ENCODE measurements at regions not wholly inside any gene's neighbourhood (a gene's known extent, or its start where the extent isn't known, plus 50 kb on each side); places are given as distances from the start of the nearest gene placed in this dataset.
"Not testable (repeated sequence)": the region's sequence is repeated elsewhere in the genome, so short reads cannot be mapped to it uniquely, and the experiment has no call there.

- H3K9me3 ChIP-seq (ENCODE audit: control insufficient read depth, low read length); H3K4me1 ChIP-seq (ENCODE audit: control insufficient read depth, insufficient read depth, low read length); H3K4me3 ChIP-seq (ENCODE audit: insufficient read depth, low read depth, low read length); H3K27me3 ChIP-seq (ENCODE audit: control insufficient read depth, insufficient read depth, low read length, poor library complexity, severe bottlenecking); H3K36me3 ChIP-seq (ENCODE audit: control insufficient read depth, insufficient read depth, low read length); H3K27ac ChIP-seq (ENCODE audit: insufficient read depth, low read depth, low read length, poor library complexity, severe bottlenecking): not testable (repeated sequence)
- whole genome bisulfite sequencing, 2 experiments, result 83 to 100% methylated on average over 1 of the region's 2 CpGs
Measured at GRCh38 chr12:9474197-9474596, 133.5 kb downstream of the KLRB1 start.

DNA sequence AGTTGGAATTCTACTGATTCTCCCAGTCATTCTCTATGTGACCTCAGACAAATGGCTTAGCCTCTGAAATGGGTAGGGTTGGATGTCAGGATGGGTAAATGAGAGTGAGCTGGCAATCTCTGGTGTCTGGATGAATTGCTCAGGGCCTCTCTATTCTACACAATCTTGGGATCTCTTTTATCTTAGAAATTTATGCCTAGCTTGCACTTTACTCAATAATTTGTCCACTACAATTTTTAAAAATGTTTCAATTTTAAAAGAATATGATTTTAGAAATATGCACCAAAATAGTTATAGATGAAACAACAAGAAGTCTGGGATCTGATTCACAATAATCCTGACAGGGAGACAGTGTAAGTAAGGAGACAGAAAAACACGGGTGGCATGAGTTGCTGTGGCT is 134.1 kb downstream of the KLRB1 start:
- H3K36me3 ChIP-seq (ENCODE audit: control insufficient read depth, insufficient read depth, low read length); H3K4me1 ChIP-seq (ENCODE audit: control insufficient read depth, insufficient read depth, low read length); H3K9me3 ChIP-seq (ENCODE audit: control insufficient read depth, low read length); H3K4me3 ChIP-seq (ENCODE audit: insufficient read depth, low read depth, low read length); H3K27me3 ChIP-seq (ENCODE audit: control insufficient read depth, insufficient read depth, low read length, poor library complexity, severe bottlenecking); H3K27ac ChIP-seq (ENCODE audit: insufficient read depth, low read depth, low read length, poor library complexity, severe bottlenecking): not testable (repeated sequence)
- WGBS, 2 experiments, result 100% methylated on average over 1 of the region's 1 CpG

- H3K9me3 ChIP-seq (ENCODE audit: control insufficient read depth, low read length); H3K4me1 ChIP-seq (ENCODE audit: control insufficient read depth, insufficient read depth, low read length); H3K27me3 ChIP-seq (ENCODE audit: control insufficient read depth, insufficient read depth, low read length, poor library complexity, severe bottlenecking); H3K36me3 ChIP-seq (ENCODE audit: control insufficient read depth, insufficient read depth, low read length); H3K4me3 ChIP-seq (ENCODE audit: insufficient read depth, low read depth, low read length); H3K27ac ChIP-seq (ENCODE audit: insufficient read depth, low read depth, low read length, poor library complexity, severe bottlenecking): not testable (repeated sequence)
- WGBS, 2 experiments, result 90 to 91% methylated on average over 6 to 7 of the region's 8 CpGs
Measured at GRCh38 chr12:9471501-9471900, 136.2 kb downstream of the KLRB1 start.

GRCh38 chr12:9470367-9470766 is 137.3 kb downstream of the KLRB1 start:
- H3K36me3 ChIP-seq (ENCODE audit: control insufficient read depth, insufficient read depth, low read length); H3K27ac ChIP-seq (ENCODE audit: insufficient read depth, low read depth, low read length, poor library complexity, severe bottlenecking); H3K27me3 ChIP-seq (ENCODE audit: control insufficient read depth, insufficient read depth, low read length, poor library complexity, severe bottlenecking); H3K4me3 ChIP-seq (ENCODE audit: insufficient read depth, low read depth, low read length); H3K4me1 ChIP-seq (ENCODE audit: control insufficient read depth, insufficient read depth, low read length); H3K9me3 ChIP-seq (ENCODE audit: control insufficient read depth, low read length): not testable (repeated sequence)
- WGBS, 2 experiments, result 89 to 92% methylated on average over 1 of the region's 1 CpG

- not testable (repeated sequence) for H3K9me3 ChIP-seq (ENCODE audit: control insufficient read depth, low read length); H3K4me1 ChIP-seq (ENCODE audit: control insufficient read depth, insufficient read depth, low read length); H3K27me3 ChIP-seq (ENCODE audit: control insufficient read depth, insufficient read depth, low read length, poor library complexity, severe bottlenecking); H3K4me3 ChIP-seq (ENCODE audit: insufficient read depth, low read depth, low read length); H3K36me3 ChIP-seq (ENCODE audit: control insufficient read depth, insufficient read depth, low read length); H3K27ac ChIP-seq (ENCODE audit: insufficient read depth, low read depth, low read length, poor library complexity, severe bottlenecking)
- WGBS, 2 experiments, result 87 to 90% methylated on average over 1 of the region's 1 CpG
Measured at GRCh38 chr12:9469956-9470355, 137.8 kb downstream of the KLRB1 start.

DNA sequence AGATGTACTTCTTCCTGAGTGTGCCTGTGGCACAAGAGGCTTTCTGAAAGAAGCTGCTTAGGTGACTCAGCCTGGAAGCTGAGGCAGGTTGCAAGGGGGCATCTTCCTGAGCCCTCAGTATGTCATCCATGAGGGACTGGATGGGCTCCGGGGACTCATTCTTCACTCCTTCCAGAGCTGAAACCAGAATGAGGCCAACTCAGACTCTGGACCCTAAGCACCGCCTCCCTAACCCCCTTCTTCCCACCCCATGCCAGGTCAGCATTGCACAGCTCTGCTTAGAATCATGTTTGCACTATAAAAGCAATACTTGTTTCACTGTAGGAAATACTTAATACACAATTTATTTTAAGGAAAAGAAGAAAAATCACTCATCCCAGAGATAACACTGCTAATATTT is 138.3 kb downstream of the KLRB1 start:
- not testable (repeated sequence) for H3K27ac ChIP-seq (ENCODE audit: insufficient read depth, low read depth, low read length, poor library complexity, severe bottlenecking)
- 86 to 96% methylated on average over 2 of the region's 2 CpGs for WGBS, 2 experiments

DNA sequence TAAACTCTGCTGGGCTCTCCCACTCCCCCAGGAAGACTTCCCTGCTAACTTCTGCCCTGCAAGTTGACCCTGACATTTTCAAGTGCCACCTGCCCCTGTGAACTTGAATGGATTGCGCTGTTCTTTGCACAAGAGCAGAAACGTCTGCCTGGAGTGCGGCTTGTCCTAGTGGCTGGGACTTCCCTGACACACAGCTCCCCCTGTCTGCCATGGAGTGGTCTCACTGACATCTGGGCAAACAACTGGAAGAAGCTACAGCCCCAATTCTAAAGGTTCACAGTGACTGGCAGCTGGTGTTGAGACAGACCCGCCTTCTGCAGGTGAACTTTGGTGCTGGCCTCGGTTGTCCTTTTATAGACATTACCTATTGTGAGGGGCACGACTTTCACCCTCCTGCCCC is 138.7 kb downstream of the KLRB1 start:
- H3K4me1 ChIP-seq (ENCODE audit: control insufficient read depth, insufficient read depth, low read length); H3K36me3 ChIP-seq (ENCODE audit: control insufficient read depth, insufficient read depth, low read length); H3K9me3 ChIP-seq (ENCODE audit: control insufficient read depth, low read length); H3K27me3 ChIP-seq (ENCODE audit: control insufficient read depth, insufficient read depth, low read length, poor library complexity, severe bottlenecking); H3K4me3 ChIP-seq (ENCODE audit: insufficient read depth, low read depth, low read length); H3K27ac ChIP-seq (ENCODE audit: insufficient read depth, low read depth, low read length, poor library complexity, severe bottlenecking): not testable (repeated sequence)
- WGBS, 2 experiments, result 47 to 48% methylated on average over 5 of the region's 6 CpGs

More for the DNA sequence above, 138.3 kb downstream of the KLRB1 start:
- not testable (repeated sequence) for H3K9me3 ChIP-seq (ENCODE audit: control insufficient read depth, low read length); H3K4me3 ChIP-seq (ENCODE audit: insufficient read depth, low read depth, low read length); H3K36me3 ChIP-seq (ENCODE audit: control insufficient read depth, insufficient read depth, low read length); H3K4me1 ChIP-seq (ENCODE audit: control insufficient read depth, insufficient read depth, low read length); H3K27me3 ChIP-seq (ENCODE audit: control insufficient read depth, insufficient read depth, low read length, poor library complexity, severe bottlenecking)

DNA sequence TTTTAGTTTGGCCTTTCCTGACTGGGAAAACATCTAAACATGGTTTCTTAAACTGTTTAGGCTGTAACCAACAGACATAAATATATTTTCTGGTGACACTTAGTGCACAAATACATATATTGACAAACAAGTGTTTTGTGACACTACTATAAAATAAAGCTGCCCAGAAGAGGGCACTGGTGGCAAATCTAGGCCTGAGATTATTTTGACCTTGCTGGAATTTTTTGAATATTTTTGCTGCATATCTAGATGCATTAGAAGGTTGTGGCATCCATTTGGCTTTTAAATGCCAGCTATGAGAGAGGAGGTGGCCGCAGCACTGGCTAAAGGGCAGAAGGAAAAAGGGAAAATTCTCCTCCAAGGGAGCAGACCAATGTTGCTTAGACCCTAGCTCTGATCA is 139.6 kb downstream of the KLRB1 start:
- H3K9me3 ChIP-seq (ENCODE audit: control insufficient read depth, low read length); H3K36me3 ChIP-seq (ENCODE audit: control insufficient read depth, insufficient read depth, low read length); H3K4me1 ChIP-seq (ENCODE audit: control insufficient read depth, insufficient read depth, low read length); H3K27ac ChIP-seq (ENCODE audit: insufficient read depth, low read depth, low read length, poor library complexity, severe bottlenecking); H3K27me3 ChIP-seq (ENCODE audit: control insufficient read depth, insufficient read depth, low read length, poor library complexity, severe bottlenecking); H3K4me3 ChIP-seq (ENCODE audit: insufficient read depth, low read depth, low read length): not testable (repeated sequence)
- WGBS, 2 experiments, result 63% methylated on average over 1 of the region's 1 CpG; no CpG with 5 or more reads in 1 of the 2 experiments

DNA sequence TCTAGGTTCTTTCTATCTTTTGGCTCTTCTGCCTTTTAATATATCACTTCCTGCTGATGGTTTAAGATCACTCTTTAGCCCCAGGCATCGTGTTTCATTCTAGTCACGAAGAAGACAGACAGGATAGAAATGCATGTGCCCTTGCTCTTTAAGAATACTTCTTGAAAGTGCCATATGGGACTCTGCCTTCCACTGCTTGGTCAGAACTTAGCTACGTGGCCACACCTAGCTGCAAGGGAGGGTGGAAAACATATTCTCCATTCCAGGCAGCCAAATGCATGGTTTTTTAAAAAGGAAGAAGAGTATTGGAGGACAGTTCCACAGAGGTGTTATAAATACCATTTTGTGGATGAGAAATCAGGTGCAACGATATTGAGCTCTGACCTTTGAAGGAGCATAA is 143.3 kb downstream of the KLRB1 start:
- WGBS, 2 experiments, result 92 to 93% methylated on average over 4 of the region's 4 CpGs
- no peaks in the 10 kb centered on the region for H3K9me3 ChIP-seq (ENCODE audit: control insufficient read depth, low read length)

GRCh38 chr12:9455516-9455915 is 152.2 kb downstream of the KLRB1 start:
- not testable (repeated sequence) for H3K9me3 ChIP-seq (ENCODE audit: control insufficient read depth, low read length); H3K36me3 ChIP-seq (ENCODE audit: control insufficient read depth, insufficient read depth, low read length); H3K4me3 ChIP-seq (ENCODE audit: insufficient read depth, low read depth, low read length); H3K4me1 ChIP-seq (ENCODE audit: control insufficient read depth, insufficient read depth, low read length); H3K27me3 ChIP-seq (ENCODE audit: control insufficient read depth, insufficient read depth, low read length, poor library complexity, severe bottlenecking); H3K27ac ChIP-seq (ENCODE audit: insufficient read depth, low read depth, low read length, poor library complexity, severe bottlenecking)
- WGBS, 2 experiments, result 96 to 97% methylated on average over 3 to 4 of the region's 4 CpGs

More for the DNA sequence above, 143.3 kb downstream of the KLRB1 start:
- no peak overlapping the region for H3K4me3 ChIP-seq (ENCODE audit: insufficient read depth, low read depth, low read length)
- no peaks in the 10 kb centered on the region for H3K27me3 ChIP-seq (ENCODE audit: control insufficient read depth, insufficient read depth, low read length, poor library complexity, severe bottlenecking)
- no peak overlapping the region for H3K27ac ChIP-seq (ENCODE audit: insufficient read depth, low read depth, low read length, poor library complexity, severe bottlenecking)
- no peaks in the 10 kb centered on the region for H3K4me1 ChIP-seq (ENCODE audit: control insufficient read depth, insufficient read depth, low read length)
- no peaks in the 10 kb centered on the region for H3K36me3 ChIP-seq (ENCODE audit: control insufficient read depth, insufficient read depth, low read length)

- not testable (repeated sequence) for H3K27me3 ChIP-seq (ENCODE audit: control insufficient read depth, insufficient read depth, low read length, poor library complexity, severe bottlenecking); H3K9me3 ChIP-seq (ENCODE audit: control insufficient read depth, low read length); H3K27ac ChIP-seq (ENCODE audit: insufficient read depth, low read depth, low read length, poor library complexity, severe bottlenecking); H3K4me1 ChIP-seq (ENCODE audit: control insufficient read depth, insufficient read depth, low read length); H3K36me3 ChIP-seq (ENCODE audit: control insufficient read depth, insufficient read depth, low read length); H3K4me3 ChIP-seq (ENCODE audit: insufficient read depth, low read depth, low read length)
- WGBS, 2 experiments, result 95 to 100% methylated on average over 2 of the region's 2 CpGs
Measured at GRCh38 chr12:9454021-9454420, 153.7 kb downstream of the KLRB1 start.

All from ectodermal cell (in vitro differentiated cells).